HEK293 (cell line): ENCODE measurements at regions not wholly inside any gene's neighbourhood (a gene's known extent, or its start where the extent isn't known, plus 50 kb on each side); places are given as distances from the start of the nearest gene placed in this dataset.

Experiments used
- CTCF ChIA-PET: fragments of 350-600 bp; formaldehyde crosslinking; extraction: SDS; loops from one replicate; lab custom pipeline; 2021; ENCODE audit warnings: antibody characterized with exemption; lab: Yijun Ruan, JAX
- POLR2A ChIA-PET: fragments of 300-600 bp; formaldehyde crosslinking; extraction: SDS; loops from one replicate; lab custom pipeline; 2020; ENCODE audit warnings: antibody characterized with exemption, inconsistent platforms; lab: Yijun Ruan, JAX
- H3K27ac ChIP-seq: fragments of 200-500 bp; sonication (Bioruptor generic); 2 replicates; pipeline ENCODE4 v1.5.1; 2014; ENCODE audit warnings: low read depth, low read length, control low read depth, inconsistent platforms; ENCODE audit errors: extremely low read depth
- H3K36me3 ChIP-seq, 2 experiments: fragments of 200-500 bp in 1 of 2; sonication (Bioruptor generic) in 1 of 2; 1 replicate in 1 of 2; 2 replicates in 1 of 2; pipeline ENCODE4 v1.5.1; 2014 to 2017; ENCODE audit warnings: inconsistent platforms in 2 of 2, low read length in 2 of 2; ENCODE audit not compliant: control insufficient read depth in 2 of 2, insufficient read depth in 1 of 2
- H3K4me1 ChIP-seq: fragments of 200-500 bp; sonication (Bioruptor generic); 2 replicates; pipeline ENCODE4 v1.5.1; 2014; ENCODE audit warnings: mild to moderate bottlenecking, low read length, inconsistent platforms; ENCODE audit not compliant: control insufficient read depth, insufficient read depth
- H3K4me3 ChIP-seq: 2 replicates; pipeline ENCODE4 v1.5.1; 2011; ENCODE audit warnings: low read depth, mild to moderate bottlenecking, control low read depth, low read length, moderate library complexity
- H3K9me3 ChIP-seq: fragments of 200-500 bp; sonication (Bioruptor generic); 2 replicates; pipeline ENCODE4 v1.5.1; 2014; ENCODE audit warnings: low read depth, low read length, inconsistent platforms; ENCODE audit not compliant: control insufficient read depth, insufficient read depth
- GFI1B ChIP-seq: fragments of 450-650 bp; formaldehyde crosslinking; IDR thresholded peaks from 2 replicates; pipeline ENCODE4 v1.5.1; 2016; ENCODE audit warnings: missing biosample characterization, missing genetic modification characterization
- KLF1 ChIP-seq: fragments of 450-650 bp; formaldehyde crosslinking; IDR thresholded peaks from 2 replicates; pipeline ENCODE4 v1.5.1; 2016; ENCODE audit warnings: missing biosample characterization, missing genetic modification characterization
- MEIS1 ChIP-seq: sonication (generic); formaldehyde crosslinking; IDR thresholded peaks from 2 replicates; pipeline ENCODE4 v1.8.1; 2022; ENCODE audit warnings: missing genetic modification reagents, mild to moderate bottlenecking, borderline replicate concordance
- OSR2 ChIP-seq: fragments of 450-650 bp; formaldehyde crosslinking; IDR thresholded peaks from 2 replicates; pipeline ENCODE4 v1.5.1; 2016; ENCODE audit warnings: missing biosample characterization, missing genetic modification characterization
- ZBTB48 ChIP-seq: fragments of 450-650 bp; formaldehyde crosslinking; IDR thresholded peaks from 2 replicates; pipeline ENCODE4 v1.5.1; 2016; ENCODE audit warnings: missing biosample characterization, missing genetic modification characterization
- ZFP3 ChIP-seq: fragments of 450-650 bp; formaldehyde crosslinking; IDR thresholded peaks from 2 replicates; pipeline ENCODE4 v1.5.1; 2016; ENCODE audit warnings: low read depth, missing biosample characterization, missing genetic modification characterization
- ZNF214 ChIP-seq: fragments of 450-650 bp; formaldehyde crosslinking; IDR thresholded peaks from 2 replicates; pipeline ENCODE4 v1.5.1; 2017; ENCODE audit warnings: missing biosample characterization, mild to moderate bottlenecking, missing genetic modification characterization, borderline replicate concordance
- ZNF274 ChIP-seq, 2 experiments: fragments of 200-500 bp in 1 of 2; fragments of 450-650 bp in 1 of 2; sonication (Bioruptor generic) in 1 of 2; formaldehyde crosslinking in 1 of 2; IDR thresholded peaks; 2 replicates each; pipeline versions ENCODE4 v1.5.1 to v1.6.1; 2014 to 2016; ENCODE audit warnings: borderline replicate concordance in 1 of 2, inconsistent platforms in 1 of 2, low read length in 1 of 2, missing biosample characterization in 1 of 2, missing genetic modification characterization in 1 of 2
- ZNF350 ChIP-seq: fragments of 450-650 bp; formaldehyde crosslinking; IDR thresholded peaks from 2 replicates; pipeline ENCODE4 v1.5.0; 2017; ENCODE audit warnings: missing biosample characterization, mild to moderate bottlenecking, missing genetic modification characterization
- ZNF366 ChIP-seq: fragments of 450-650 bp; formaldehyde crosslinking; conservative IDR thresholded peaks from 2 replicates; pipeline ENCODE4 v1.5.1; 2016; ENCODE audit warnings: missing biosample characterization, missing genetic modification characterization
- ZNF544 ChIP-seq: fragments of 450-650 bp; formaldehyde crosslinking; IDR thresholded peaks from 2 replicates; pipeline ENCODE4 v1.5.0; 2017; ENCODE audit warnings: missing biosample characterization, missing genetic modification characterization
- ZNF561 ChIP-seq: fragments of 450-650 bp; IDR thresholded peaks from 2 replicates; pipeline ENCODE4 v1.5.1; 2018; ENCODE audit warnings: missing biosample characterization, missing genetic modification characterization, borderline replicate concordance
- ZNF629 ChIP-seq: fragments of 450-650 bp; formaldehyde crosslinking; IDR thresholded peaks from 2 replicates; pipeline ENCODE4 v1.5.1; 2017; ENCODE audit warnings: missing biosample characterization, missing genetic modification characterization
- ZNF664 ChIP-seq: fragments of 450-650 bp; formaldehyde crosslinking; IDR thresholded peaks from 2 replicates; pipeline ENCODE4 v1.5.1; 2016; ENCODE audit warnings: missing biosample characterization, missing genetic modification characterization
- ZSCAN16 ChIP-seq: fragments of 450-650 bp; formaldehyde crosslinking; IDR thresholded peaks from 2 replicates; pipeline ENCODE4 v1.5.1; 2016; ENCODE audit warnings: missing biosample characterization, missing genetic modification characterization
- ZSCAN23 ChIP-seq: fragments of 450-650 bp; formaldehyde crosslinking; IDR thresholded peaks from 2 replicates; pipeline ENCODE4 v1.5.1; 2016; ENCODE audit warnings: missing biosample characterization, missing genetic modification characterization
- TF ChIP-seq, protein P1 (sequence below): sonication (generic); formaldehyde crosslinking; IDR thresholded peaks from 2 replicates; pipeline ENCODE4 v1.8.1; 2022; ENCODE audit warnings: mild to moderate bottlenecking, moderate library complexity, missing genetic modification reagents
- TF ChIP-seq, protein P2 (sequence below): fragments of 450-650 bp; formaldehyde crosslinking; IDR thresholded peaks from 2 replicates; pipeline ENCODE4 v1.5.1; 2016; ENCODE audit warnings: missing biosample characterization, missing genetic modification characterization, low read depth
- TF ChIP-seq, protein P3 (sequence below): fragments of 450-650 bp; formaldehyde crosslinking; IDR thresholded peaks from 2 replicates; pipeline ENCODE4 v1.5.1; 2016; ENCODE audit warnings: missing biosample characterization, missing genetic modification characterization
- TF ChIP-seq, protein P4 (sequence below): fragments of 450-650 bp; formaldehyde crosslinking; IDR thresholded peaks from 2 replicates; pipeline ENCODE4 v1.5.1; 2017; ENCODE audit warnings: missing biosample characterization, missing genetic modification characterization
- TF ChIP-seq, protein P5 (sequence below): fragments of 450-650 bp; formaldehyde crosslinking; IDR thresholded peaks from 2 replicates; pipeline ENCODE4 v1.5.1; 2017; ENCODE audit warnings: missing biosample characterization, missing genetic modification characterization
- TF ChIP-seq, protein P6 (sequence below): fragments of 450-650 bp; formaldehyde crosslinking; IDR thresholded peaks from 2 replicates; pipeline ENCODE4 v1.5.1; 2017; ENCODE audit warnings: missing biosample characterization, missing genetic modification characterization

DNA sequence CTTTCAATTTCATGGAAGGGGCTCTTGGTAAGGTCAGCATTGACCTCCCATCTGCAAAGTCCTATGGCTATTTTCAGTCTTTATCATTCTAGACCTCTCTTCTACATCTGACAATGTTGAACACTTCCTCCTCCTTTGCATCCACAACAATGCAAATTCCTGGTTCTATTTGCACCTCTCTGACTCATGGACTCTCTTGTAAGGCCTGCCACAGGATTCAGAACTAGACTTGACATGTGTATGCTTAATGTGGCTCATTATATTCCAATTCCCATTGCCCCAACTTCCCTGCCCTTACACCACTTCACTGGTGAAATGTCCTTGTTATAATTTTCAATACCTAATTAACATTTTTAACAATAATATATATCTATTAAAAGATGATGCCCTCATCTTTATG is 314.3 kb upstream of the FGF13 start (continued):
- TF ChIP-seq ZSCAN16, result no peak
- TF ChIP-seq ZNF214 (tag by site-specific recombination), result no peak
- TF ChIP-seq, protein P1, sequence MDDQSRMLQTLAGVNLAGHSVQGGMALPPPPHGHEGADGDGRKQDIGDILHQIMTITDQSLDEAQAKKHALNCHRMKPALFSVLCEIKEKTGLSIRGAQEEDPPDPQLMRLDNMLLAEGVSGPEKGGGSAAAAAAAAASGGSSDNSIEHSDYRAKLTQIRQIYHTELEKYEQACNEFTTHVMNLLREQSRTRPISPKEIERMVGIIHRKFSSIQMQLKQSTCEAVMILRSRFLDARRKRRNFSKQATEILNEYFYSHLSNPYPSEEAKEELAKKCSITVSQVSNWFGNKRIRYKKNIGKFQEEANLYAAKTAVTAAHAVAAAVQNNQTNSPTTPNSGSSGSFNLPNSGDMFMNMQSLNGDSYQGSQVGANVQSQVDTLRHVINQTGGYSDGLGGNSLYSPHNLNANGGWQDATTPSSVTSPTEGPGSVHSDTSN (CRISPR knock-in tag), result no peak
- no peak for TF ChIP-seq ZNF561
- TF ChIP-seq, all 188 proteins: peak for 0

DNA sequence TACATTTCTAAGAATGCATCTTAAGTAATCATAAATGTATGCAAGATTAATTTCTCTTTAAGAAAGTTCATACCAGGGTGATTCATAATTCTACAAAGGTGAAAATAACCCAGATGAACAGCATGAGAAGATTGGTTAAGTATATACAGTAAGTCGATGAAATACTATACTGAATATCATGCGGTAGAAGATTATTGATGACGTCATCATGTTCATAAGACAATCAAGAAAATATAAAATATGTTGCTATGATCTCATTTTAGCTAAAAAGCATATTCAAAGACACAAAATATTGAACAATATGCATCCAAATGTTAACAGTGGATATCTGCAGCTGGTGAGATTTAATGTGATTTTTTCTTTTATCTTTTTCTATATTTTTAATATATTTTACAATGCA is 312.0 kb upstream of the FGF13 start:
- no peak overlapping the region for H3K4me3 ChIP-seq
- H3K36me3 ChIP-seq, result no peaks in the 10 kb centered on the region
- CTCF ChIA-PET, result no interaction called here
- TF ChIP-seq ZNF629, result peak; percentile 31; the same call in 1 of the 2 replicates
- no peak for TF ChIP-seq ZBTB48
- TF ChIP-seq, protein P2, sequence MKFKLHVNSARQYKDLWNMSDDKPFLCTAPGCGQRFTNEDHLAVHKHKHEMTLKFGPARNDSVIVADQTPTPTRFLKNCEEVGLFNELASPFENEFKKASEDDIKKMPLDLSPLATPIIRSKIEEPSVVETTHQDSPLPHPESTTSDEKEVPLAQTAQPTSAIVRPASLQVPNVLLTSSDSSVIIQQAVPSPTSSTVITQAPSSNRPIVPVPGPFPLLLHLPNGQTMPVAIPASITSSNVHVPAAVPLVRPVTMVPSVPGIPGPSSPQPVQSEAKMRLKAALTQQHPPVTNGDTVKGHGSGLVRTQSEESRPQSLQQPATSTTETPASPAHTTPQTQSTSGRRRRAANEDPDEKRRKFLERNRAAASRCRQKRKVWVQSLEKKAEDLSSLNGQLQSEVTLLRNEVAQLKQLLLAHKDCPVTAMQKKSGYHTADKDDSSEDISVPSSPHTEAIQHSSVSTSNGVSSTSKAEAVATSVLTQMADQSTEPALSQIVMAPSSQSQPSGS (tag by site-specific recombination), result peak; percentile 93
- H3K4me1 ChIP-seq, result no peaks in the 10 kb centered on the region
- no peak overlapping the region for H3K27ac ChIP-seq
- no peaks in the 10 kb centered on the region for H3K9me3 ChIP-seq
- POLR2A ChIA-PET, result no interaction called here

DNA sequence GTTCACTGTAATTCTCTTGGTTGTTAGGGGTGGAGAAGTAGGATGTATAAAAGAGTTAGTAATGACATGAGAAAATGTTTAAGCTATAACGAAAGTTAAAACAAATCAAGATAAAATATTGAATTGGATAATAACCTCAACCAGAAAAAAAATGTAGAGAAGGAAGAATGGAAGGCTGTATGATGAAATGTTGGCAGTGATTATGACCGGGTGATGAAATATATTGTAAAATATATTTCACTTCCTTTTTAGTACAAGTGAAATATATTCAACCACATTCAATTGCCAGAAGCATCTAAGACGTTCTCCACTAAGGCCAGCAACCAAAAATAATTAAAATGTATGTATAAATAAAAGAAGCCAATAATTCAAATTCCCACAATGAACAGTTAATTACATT is 309.3 kb upstream of the FGF13 start:
- CTCF ChIA-PET, result no interaction called here
- no peak overlapping the region for H3K4me3 ChIP-seq
- no peaks in the 10 kb centered on the region for H3K36me3 ChIP-seq
- no peak for TF ChIP-seq ZNF664 (tag by site-specific recombination)
- TF ChIP-seq KLF1, result no peak
- no peak for TF ChIP-seq ZNF350
- TF ChIP-seq MEIS1 (CRISPR knock-in tag), result no peak
- TF ChIP-seq ZFP3, result no peak
- TF ChIP-seq ZNF274 (IDR thresholded peaks at IDR 0.05; ENCODE audit: low read length), result no peak
- TF ChIP-seq ZNF274 (tag by site-specific recombination; IDR thresholded peaks at IDR 0.05; ENCODE audit: borderline replicate concordance), result no peak
- no peak for TF ChIP-seq ZSCAN23 (tag by site-specific recombination)
- TF ChIP-seq, protein P3, sequence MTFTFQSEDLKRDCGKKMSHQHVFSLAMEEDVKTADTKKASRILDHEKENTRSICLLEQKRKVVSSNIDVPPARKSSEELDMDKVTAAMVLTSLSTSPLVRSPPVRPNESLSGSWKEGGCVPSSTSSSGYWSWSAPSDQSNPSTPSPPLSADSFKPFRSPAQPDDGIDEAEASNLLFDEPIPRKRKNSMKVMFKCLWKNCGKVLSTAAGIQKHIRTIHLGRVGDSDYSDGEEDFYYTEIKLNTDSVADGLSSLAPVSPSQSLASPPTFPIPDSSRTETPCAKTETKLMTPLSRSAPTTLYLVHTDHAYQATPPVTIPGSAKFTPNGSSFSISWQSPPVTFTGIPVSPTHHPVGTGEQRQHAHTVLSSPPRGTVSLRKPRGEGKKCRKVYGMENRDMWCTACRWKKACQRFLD (tag by site-specific recombination), result no peak
- TF ChIP-seq ZNF544 (tag by site-specific recombination), result no peak
- TF ChIP-seq, protein P4, sequence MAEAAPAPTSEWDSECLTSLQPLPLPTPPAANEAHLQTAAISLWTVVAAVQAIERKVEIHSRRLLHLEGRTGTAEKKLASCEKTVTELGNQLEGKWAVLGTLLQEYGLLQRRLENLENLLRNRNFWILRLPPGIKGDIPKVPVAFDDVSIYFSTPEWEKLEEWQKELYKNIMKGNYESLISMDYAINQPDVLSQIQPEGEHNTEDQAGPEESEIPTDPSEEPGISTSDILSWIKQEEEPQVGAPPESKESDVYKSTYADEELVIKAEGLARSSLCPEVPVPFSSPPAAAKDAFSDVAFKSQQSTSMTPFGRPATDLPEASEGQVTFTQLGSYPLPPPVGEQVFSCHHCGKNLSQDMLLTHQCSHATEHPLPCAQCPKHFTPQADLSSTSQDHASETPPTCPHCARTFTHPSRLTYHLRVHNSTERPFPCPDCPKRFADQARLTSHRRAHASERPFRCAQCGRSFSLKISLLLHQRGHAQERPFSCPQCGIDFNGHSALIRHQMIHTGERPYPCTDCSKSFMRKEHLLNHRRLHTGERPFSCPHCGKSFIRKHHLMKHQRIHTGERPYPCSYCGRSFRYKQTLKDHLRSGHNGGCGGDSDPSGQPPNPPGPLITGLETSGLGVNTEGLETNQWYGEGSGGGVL (tag by site-specific recombination), result no peak
- TF ChIP-seq, protein P5, sequence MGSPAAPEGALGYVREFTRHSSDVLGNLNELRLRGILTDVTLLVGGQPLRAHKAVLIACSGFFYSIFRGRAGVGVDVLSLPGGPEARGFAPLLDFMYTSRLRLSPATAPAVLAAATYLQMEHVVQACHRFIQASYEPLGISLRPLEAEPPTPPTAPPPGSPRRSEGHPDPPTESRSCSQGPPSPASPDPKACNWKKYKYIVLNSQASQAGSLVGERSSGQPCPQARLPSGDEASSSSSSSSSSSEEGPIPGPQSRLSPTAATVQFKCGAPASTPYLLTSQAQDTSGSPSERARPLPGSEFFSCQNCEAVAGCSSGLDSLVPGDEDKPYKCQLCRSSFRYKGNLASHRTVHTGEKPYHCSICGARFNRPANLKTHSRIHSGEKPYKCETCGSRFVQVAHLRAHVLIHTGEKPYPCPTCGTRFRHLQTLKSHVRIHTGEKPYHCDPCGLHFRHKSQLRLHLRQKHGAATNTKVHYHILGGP (tag by site-specific recombination), result no peak
- TF ChIP-seq, protein P6, sequence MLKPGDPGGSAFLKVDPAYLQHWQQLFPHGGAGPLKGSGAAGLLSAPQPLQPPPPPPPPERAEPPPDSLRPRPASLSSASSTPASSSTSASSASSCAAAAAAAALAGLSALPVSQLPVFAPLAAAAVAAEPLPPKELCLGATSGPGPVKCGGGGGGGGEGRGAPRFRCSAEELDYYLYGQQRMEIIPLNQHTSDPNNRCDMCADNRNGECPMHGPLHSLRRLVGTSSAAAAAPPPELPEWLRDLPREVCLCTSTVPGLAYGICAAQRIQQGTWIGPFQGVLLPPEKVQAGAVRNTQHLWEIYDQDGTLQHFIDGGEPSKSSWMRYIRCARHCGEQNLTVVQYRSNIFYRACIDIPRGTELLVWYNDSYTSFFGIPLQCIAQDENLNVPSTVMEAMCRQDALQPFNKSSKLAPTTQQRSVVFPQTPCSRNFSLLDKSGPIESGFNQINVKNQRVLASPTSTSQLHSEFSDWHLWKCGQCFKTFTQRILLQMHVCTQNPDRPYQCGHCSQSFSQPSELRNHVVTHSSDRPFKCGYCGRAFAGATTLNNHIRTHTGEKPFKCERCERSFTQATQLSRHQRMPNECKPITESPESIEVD (tag by site-specific recombination), result no peak
- TF ChIP-seq ZNF366 (tag by site-specific recombination), result no peak
- TF ChIP-seq OSR2 (tag by site-specific recombination), result no peak
- TF ChIP-seq GFI1B (tag by site-specific recombination), result no peak
- H3K4me1 ChIP-seq, result no peaks in the 10 kb centered on the region
- no peaks in the 10 kb centered on the region for H3K9me3 ChIP-seq
- H3K27ac ChIP-seq, result no peak overlapping the region
- POLR2A ChIA-PET, result no interaction called here
